ENCODE measurements at regions not wholly inside any gene's neighbourhood (a gene's known extent, or its start where the extent isn't known, plus 50 kb on each side); places are given as distances from the start of the nearest gene placed in this dataset.

GRCh38 chr18:46370898-46371297 is 266.7 kb downstream of the HAUS1 start:
- ChIA-PET POLR2A (no interaction called here), CTCF (no interaction called here)
- Mint-ChIP-seq H3K4me3 (no peak overlapping the region), H3K9me3 (no peaks in the 10 kb centered on the region), H3K36me3 (ENCODE audit: low read depth) (no peaks in the 10 kb centered on the region), H3K27me3 (no peaks in the 10 kb centered on the region), H3K4me1 (no peaks in the 10 kb centered on the region), H3K27ac (no peak overlapping the region)
- intact Hi-C loops (cut with micrococcal nuclease), result no loop called here
- DNase-seq (no peak), ATAC-seq (ENCODE audit: low read depth) (no peak)
- TF ChIP-seq CTCF (IDR thresholded peaks at IDR 0.05), result no peak

- Mint-ChIP-seq H3K36me3 (ENCODE audit: low read depth) (no peaks in the 10 kb centered on the region), H3K27ac (no peak overlapping the region), H3K9me3 (no peaks in the 10 kb centered on the region), H3K4me3 (no peak overlapping the region), H3K27me3 (no peaks in the 10 kb centered on the region), H3K4me1 (no peaks in the 10 kb centered on the region)
- POLR2A ChIA-PET, result no interaction called here
- no peak for TF ChIP-seq CTCF (IDR thresholded peaks at IDR 0.05)
- intact Hi-C loops (cut with micrococcal nuclease), result no loop called here
- CTCF ChIA-PET, result no interaction called here
- DNase-seq (no peak), ATAC-seq (ENCODE audit: low read depth) (no peak)
Measured at GRCh38 chr18:46372670-46373069, 268.5 kb downstream of the HAUS1 start.

DNA sequence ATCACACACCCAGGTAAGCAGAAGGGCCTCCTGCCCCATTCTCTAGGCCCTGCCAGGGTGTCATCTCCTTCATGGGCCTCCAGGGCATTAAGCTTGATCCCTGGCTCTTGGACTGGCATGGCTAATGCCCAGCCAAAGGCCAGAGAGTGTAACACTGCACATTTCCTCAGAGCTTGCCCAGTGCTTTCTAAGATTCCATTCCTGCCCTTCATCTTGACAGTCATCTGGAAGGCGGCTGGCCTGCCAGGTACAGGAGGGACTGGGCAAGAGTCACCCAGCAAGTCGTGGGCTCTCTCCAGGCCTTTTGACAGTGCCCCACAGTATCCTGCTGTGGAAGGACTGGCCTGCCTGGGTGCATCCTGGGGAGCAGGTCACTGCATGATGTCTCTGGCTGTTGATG is 268.9 kb downstream of the HAUS1 start:
- intact Hi-C loops (cut with micrococcal nuclease), result no loop called here
- ChIA-PET CTCF (no interaction called here), POLR2A (no interaction called here)
- H3K27ac Mint-ChIP-seq, result no peak overlapping the region
- no peaks in the 10 kb centered on the region for H3K36me3 Mint-ChIP-seq (ENCODE audit: low read depth)
- H3K27me3 Mint-ChIP-seq, result no peaks in the 10 kb centered on the region
- ATAC-seq (ENCODE audit: low read depth) (no peak), DNase-seq (no peak)
- no peak overlapping the region for H3K4me3 Mint-ChIP-seq
- TF ChIP-seq CTCF (IDR thresholded peaks at IDR 0.05), result no peak
- no peaks in the 10 kb centered on the region for H3K4me1 Mint-ChIP-seq
- H3K9me3 Mint-ChIP-seq, result no peaks in the 10 kb centered on the region

GRCh38 chr18:46373791-46374190 is 269.6 kb downstream of the HAUS1 start:
- intact Hi-C loops (cut with micrococcal nuclease), result no loop called here
- no peak overlapping the region for H3K4me3 Mint-ChIP-seq
- H3K27me3 Mint-ChIP-seq, result no peaks in the 10 kb centered on the region
- POLR2A ChIA-PET, result no interaction called here
- no peak for TF ChIP-seq CTCF (IDR thresholded peaks at IDR 0.05)
- H3K36me3 Mint-ChIP-seq (ENCODE audit: low read depth), result no peaks in the 10 kb centered on the region
- H3K9me3 Mint-ChIP-seq, result no peaks in the 10 kb centered on the region
- H3K27ac Mint-ChIP-seq, result no peak overlapping the region
- H3K4me1 Mint-ChIP-seq, result no peaks in the 10 kb centered on the region
- DNase-seq (no peak), ATAC-seq (ENCODE audit: low read depth) (no peak)
- CTCF ChIA-PET, result no interaction called here

DNA sequence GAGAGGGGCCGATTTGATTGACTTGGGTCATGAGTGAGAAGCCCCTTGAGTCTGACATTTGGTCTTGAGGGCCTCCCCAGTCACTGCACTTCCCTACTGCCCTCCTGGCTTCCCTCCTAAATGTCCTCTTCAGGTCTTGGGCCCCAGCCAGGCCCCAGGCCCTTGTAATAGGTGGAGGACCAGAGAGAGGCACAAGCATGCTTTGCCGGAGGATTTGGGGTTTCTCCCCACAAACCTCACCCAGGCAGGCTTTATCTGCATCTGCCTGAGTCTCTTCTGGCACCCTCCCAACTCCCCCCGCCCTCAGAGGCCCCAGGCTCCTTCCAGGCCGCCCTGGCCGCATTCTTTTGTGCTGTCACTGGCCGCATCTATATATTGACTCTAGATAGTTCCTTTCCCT is 270.7 kb downstream of the HAUS1 start:
- ATAC-seq (ENCODE audit: low read depth), result no peak
- intact Hi-C loops (cut with micrococcal nuclease), result no loop called here
- no peaks in the 10 kb centered on the region for H3K4me1 Mint-ChIP-seq
- no peak for DNase-seq
- no peak for TF ChIP-seq CTCF (IDR thresholded peaks at IDR 0.05)
- ChIA-PET POLR2A (no interaction called here), CTCF (no interaction called here)
- H3K27me3 Mint-ChIP-seq, result no peaks in the 10 kb centered on the region
- no peak overlapping the region for H3K27ac Mint-ChIP-seq
- H3K9me3 Mint-ChIP-seq, result no peaks in the 10 kb centered on the region
- no peaks in the 10 kb centered on the region for H3K36me3 Mint-ChIP-seq (ENCODE audit: low read depth)
- no peak overlapping the region for H3K4me3 Mint-ChIP-seq

Measured in activated B cell treated with CpG ODN at 0.5 μM for 24 hours (primary cell).